ENCODE measurements at regions not wholly inside any gene's neighbourhood (a gene's known extent, or its start where the extent isn't known, plus 50 kb on each side); places are given as distances from the start of the nearest gene placed in this dataset.
A peak's percentile ranks its signal among the peaks of the same experiment; 100 is the strongest.

DNA sequence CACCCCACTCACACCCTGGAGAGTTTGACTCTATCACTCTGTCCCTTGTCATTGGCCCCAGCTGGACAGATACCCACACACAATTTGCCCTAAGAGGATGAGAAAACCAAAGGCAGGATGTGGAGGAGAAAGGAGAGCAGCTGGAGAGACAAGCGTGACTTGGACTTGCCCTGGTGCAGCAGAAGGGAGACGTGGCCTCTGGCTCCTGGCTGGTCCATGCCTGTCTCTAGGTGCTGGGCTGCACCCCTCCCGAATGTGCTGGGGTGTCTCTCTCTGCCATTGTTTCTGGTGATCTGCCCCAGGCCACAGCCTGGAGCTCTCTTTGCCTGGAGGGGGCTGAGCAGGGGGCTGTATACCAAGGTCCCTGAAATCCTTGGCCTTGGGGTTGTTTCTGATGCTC, 88.7 kb upstream of the HDAC4 start:
- POLR2A ChIA-PET: no interaction called here

GRCh38 chr2:239488125-239488524, 87.3 kb upstream of the HDAC4 start:
- ChIA-PET CTCF (no interaction called here), POLR2A (no interaction called here)
- Histone ChIP-seq H3K9me3 (ENCODE audit: control extremely low read depth in 1 of 5, control insufficient read depth in 4 of 5, insufficient read depth in 2 of 5, low read depth in 1 of 5, low read length in 4 of 5) (no peaks in the 10 kb centered on the region), H3K27me3 (replicated peaks in 2 of 5; ENCODE audit: control insufficient read depth in 4 of 5, insufficient read depth in 5 of 5, low read length in 4 of 5) (peaks cover 0 to 10% (median 0%) of the 10 kb centered on the region in 5 experiments), H3K4me1 (ENCODE audit: control extremely low read depth in 1 of 4, control insufficient read depth in 4 of 4, insufficient read depth in 4 of 4, low read length in 3 of 4) (no peaks in the 10 kb centered on the region), H3K36me3 (ENCODE audit: control insufficient read depth in 4 of 4, insufficient read depth in 4 of 4, low read length in 3 of 4) (no peaks in the 10 kb centered on the region), H3K27ac (ENCODE audit: insufficient read depth in 1 of 2, low read depth in 1 of 2, low read length in 2 of 2, poor library complexity in 1 of 2, severe bottlenecking in 2 of 2) (no peak overlapping the region), H3K4me3 (ENCODE audit: control insufficient read depth in 1 of 7, extremely low read depth in 1 of 7, insufficient read depth in 4 of 7, low read depth in 2 of 7, low read length in 6 of 7) (no peak overlapping the region)
- DNase-seq: no peak
- 96% methylated on average over 7 of the region's 8 CpGs for WGBS (ENCODE audit: insufficient coverage)

More for the DNA sequence above, 88.7 kb upstream of the HDAC4 start:
- peaks cover 0 to 6% (median 0%) of the 10 kb centered on the region in 5 experiments for H3K27me3 ChIP-seq (replicated peaks in 2 of 5; ENCODE audit: control insufficient read depth in 4 of 5, insufficient read depth in 5 of 5, low read length in 4 of 5)
- H3K4me1 ChIP-seq (ENCODE audit: control extremely low read depth in 1 of 4, control insufficient read depth in 4 of 4, insufficient read depth in 4 of 4, low read length in 3 of 4): peaks cover 0 to 3% (median 0%) of the 10 kb centered on the region in 4 experiments
- H3K9me3 ChIP-seq (ENCODE audit: control extremely low read depth in 1 of 5, control insufficient read depth in 4 of 5, insufficient read depth in 2 of 5, low read depth in 1 of 5, low read length in 4 of 5): no peaks in the 10 kb centered on the region
- no peak overlapping the region for H3K4me3 ChIP-seq (ENCODE audit: control insufficient read depth in 1 of 7, extremely low read depth in 1 of 7, insufficient read depth in 4 of 7, low read depth in 2 of 7, low read length in 6 of 7)
- no peak for DNase-seq
- 100% methylated on average over 2 of the region's 3 CpGs for WGBS (ENCODE audit: insufficient coverage)
- no peak overlapping the region for H3K27ac ChIP-seq (ENCODE audit: insufficient read depth in 1 of 2, low read depth in 1 of 2, low read length in 2 of 2, poor library complexity in 1 of 2, severe bottlenecking in 2 of 2)
- no peaks in the 10 kb centered on the region for H3K36me3 ChIP-seq (ENCODE audit: control insufficient read depth in 4 of 4, insufficient read depth in 4 of 4, low read length in 3 of 4)
- CTCF ChIA-PET: no interaction called here

DNA sequence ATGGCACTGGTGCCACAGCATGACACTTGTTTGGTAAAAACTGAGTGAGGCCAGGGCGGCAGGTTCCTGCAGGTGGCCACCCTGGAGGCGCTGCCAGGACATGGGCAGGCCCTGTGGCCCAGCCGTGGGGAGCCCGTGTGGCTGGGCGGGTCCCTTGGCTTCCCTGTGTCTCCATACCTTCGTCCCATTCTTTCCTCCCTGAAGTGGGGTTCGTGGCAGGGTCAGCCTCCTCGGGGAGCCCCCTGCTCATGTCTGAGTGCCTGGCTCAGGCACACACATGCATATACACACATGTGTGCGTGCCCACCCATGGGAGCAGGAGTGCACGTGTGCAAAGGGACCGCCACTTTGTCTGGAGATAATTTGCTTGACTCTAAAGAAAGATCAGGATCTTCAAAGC, 86.5 kb upstream of the HDAC4 start:
- ChIA-PET POLR2A (no interaction called here), CTCF (no interaction called here)
- no peak overlapping the region for H3K27ac ChIP-seq (ENCODE audit: insufficient read depth in 1 of 2, low read depth in 1 of 2, low read length in 2 of 2, poor library complexity in 1 of 2, severe bottlenecking in 2 of 2)
- H3K36me3 ChIP-seq (ENCODE audit: control insufficient read depth in 4 of 4, insufficient read depth in 4 of 4, low read length in 3 of 4): no peaks in the 10 kb centered on the region
- H3K9me3 ChIP-seq (ENCODE audit: control extremely low read depth in 1 of 5, control insufficient read depth in 4 of 5, insufficient read depth in 2 of 5, low read depth in 1 of 5, low read length in 4 of 5): no peaks in the 10 kb centered on the region
- no peak overlapping the region for H3K4me3 ChIP-seq (ENCODE audit: control insufficient read depth in 1 of 7, extremely low read depth in 1 of 7, insufficient read depth in 4 of 7, low read depth in 2 of 7, low read length in 6 of 7)
- H3K4me1 ChIP-seq (ENCODE audit: control extremely low read depth in 1 of 4, control insufficient read depth in 4 of 4, insufficient read depth in 4 of 4, low read length in 3 of 4): no peaks in the 10 kb centered on the region
- no peak for DNase-seq
- peaks cover 0 to 11% (median 2%) of the 10 kb centered on the region in 5 experiments for H3K27me3 ChIP-seq (replicated peaks in 2 of 5; ENCODE audit: control insufficient read depth in 4 of 5, insufficient read depth in 5 of 5, low read length in 4 of 5)
- 89% methylated on average over 10 of the region's 11 CpGs for WGBS (ENCODE audit: insufficient coverage)

DNA sequence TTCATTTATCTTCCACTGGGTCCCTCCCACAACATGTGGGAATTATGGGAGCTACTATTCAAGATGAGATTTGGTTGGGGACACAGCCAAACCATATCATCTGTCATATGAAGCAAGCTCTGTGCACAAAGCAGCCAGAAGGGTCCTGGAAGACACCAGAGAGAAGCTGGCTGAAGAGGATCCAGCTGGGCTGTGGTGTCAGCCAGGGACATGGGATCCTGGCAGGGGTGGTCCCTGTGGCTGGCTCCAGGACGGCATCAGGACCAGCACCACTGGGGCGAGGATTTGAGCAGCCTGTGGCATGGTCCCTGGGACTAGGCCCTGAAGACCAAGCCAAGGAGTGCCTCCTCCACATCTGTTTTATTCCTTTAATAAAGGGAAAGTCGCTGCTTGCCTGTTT, 84.8 kb upstream of the HDAC4 start:
- ChIA-PET POLR2A (no interaction called here), CTCF (no interaction called here)
- DNase-seq: no peak
- no peak overlapping the region for H3K4me3 ChIP-seq (ENCODE audit: control insufficient read depth in 1 of 7, extremely low read depth in 1 of 7, insufficient read depth in 4 of 7, low read depth in 2 of 7, low read length in 6 of 7)
- peaks cover 0 to 12% (median 2%) of the 10 kb centered on the region in 5 experiments for H3K27me3 ChIP-seq (replicated peaks in 2 of 5; ENCODE audit: control insufficient read depth in 4 of 5, insufficient read depth in 5 of 5, low read length in 4 of 5)
- H3K36me3 ChIP-seq (ENCODE audit: control insufficient read depth in 4 of 4, insufficient read depth in 4 of 4, low read length in 3 of 4): no peaks in the 10 kb centered on the region
- no peaks in the 10 kb centered on the region for H3K4me1 ChIP-seq (ENCODE audit: control extremely low read depth in 1 of 4, control insufficient read depth in 4 of 4, insufficient read depth in 4 of 4, low read length in 3 of 4)
- no peak overlapping the region for H3K27ac ChIP-seq (ENCODE audit: insufficient read depth in 1 of 2, low read depth in 1 of 2, low read length in 2 of 2, poor library complexity in 1 of 2, severe bottlenecking in 2 of 2)
- 96% methylated on average over 2 of the region's 3 CpGs for WGBS (ENCODE audit: insufficient coverage)
- H3K9me3 ChIP-seq (ENCODE audit: control extremely low read depth in 1 of 5, control insufficient read depth in 4 of 5, insufficient read depth in 2 of 5, low read depth in 1 of 5, low read length in 4 of 5): no peaks in the 10 kb centered on the region

- CTCF ChIA-PET: no interaction called here
Observed at GRCh38 chr2:239484571-239485355, 83.9 kb upstream of the HDAC4 start.

GRCh38 chr2:239482778-239483712, 82.2 kb upstream of the HDAC4 start:
- H3K4me1 ChIP-seq (ENCODE audit: control extremely low read depth in 1 of 4, control insufficient read depth in 4 of 4, insufficient read depth in 4 of 4, low read length in 3 of 4): no peaks in the 10 kb centered on the region
- H3K36me3 ChIP-seq (ENCODE audit: control insufficient read depth in 4 of 4, insufficient read depth in 4 of 4, low read length in 3 of 4): no peaks in the 10 kb centered on the region
- H3K4me3 ChIP-seq (ENCODE audit: control insufficient read depth in 1 of 7, extremely low read depth in 1 of 7, insufficient read depth in 4 of 7, low read depth in 2 of 7, low read length in 6 of 7): no peak overlapping the region
- H3K27me3 ChIP-seq (replicated peaks in 2 of 5; ENCODE audit: control insufficient read depth in 4 of 5, insufficient read depth in 5 of 5, low read length in 4 of 5): peaks cover 0 to 12% (median 2%) of the 10 kb centered on the region in 5 experiments
- ChIA-PET POLR2A (no interaction called here), CTCF (no interaction called here)
- no peak overlapping the region for H3K27ac ChIP-seq (ENCODE audit: insufficient read depth in 1 of 2, low read depth in 1 of 2, low read length in 2 of 2, poor library complexity in 1 of 2, severe bottlenecking in 2 of 2)
- H3K9me3 ChIP-seq (ENCODE audit: control extremely low read depth in 1 of 5, control insufficient read depth in 4 of 5, insufficient read depth in 2 of 5, low read depth in 1 of 5, low read length in 4 of 5): no peaks in the 10 kb centered on the region
- DNase-seq: peak in 1 of 3 donors; percentile 4
- 92% methylated on average over 37 of the region's 38 CpGs for whole genome bisulfite sequencing (ENCODE audit: insufficient coverage)

More at GRCh38 chr2:239484571-239485355, 83.9 kb upstream of the HDAC4 start:
- no peaks in the 10 kb centered on the region for H3K36me3 ChIP-seq (ENCODE audit: control insufficient read depth in 4 of 4, insufficient read depth in 4 of 4, low read length in 3 of 4)
- H3K9me3 ChIP-seq (ENCODE audit: control extremely low read depth in 1 of 5, control insufficient read depth in 4 of 5, insufficient read depth in 2 of 5, low read depth in 1 of 5, low read length in 4 of 5): no peaks in the 10 kb centered on the region
- no peak overlapping the region for H3K4me3 ChIP-seq (ENCODE audit: control insufficient read depth in 1 of 7, extremely low read depth in 1 of 7, insufficient read depth in 4 of 7, low read depth in 2 of 7, low read length in 6 of 7)
- 94% methylated on average over 15 of the region's 22 CpGs for WGBS (ENCODE audit: insufficient coverage)
- no peaks in the 10 kb centered on the region for H3K4me1 ChIP-seq (ENCODE audit: control extremely low read depth in 1 of 4, control insufficient read depth in 4 of 4, insufficient read depth in 4 of 4, low read length in 3 of 4)
- POLR2A ChIA-PET: no interaction called here
- no peak for DNase-seq
- H3K27me3 ChIP-seq (replicated peaks in 2 of 5; ENCODE audit: control insufficient read depth in 4 of 5, insufficient read depth in 5 of 5, low read length in 4 of 5): peaks cover 0 to 12% (median 2%) of the 10 kb centered on the region in 5 experiments
- H3K27ac ChIP-seq (ENCODE audit: insufficient read depth in 1 of 2, low read depth in 1 of 2, low read length in 2 of 2, poor library complexity in 1 of 2, severe bottlenecking in 2 of 2): no peak overlapping the region

GRCh38 chr2:239479471-239479870, 78.7 kb upstream of the HDAC4 start:
- CTCF ChIA-PET: no interaction called here
- H3K27ac ChIP-seq (ENCODE audit: insufficient read depth in 1 of 2, low read depth in 1 of 2, low read length in 2 of 2, poor library complexity in 1 of 2, severe bottlenecking in 2 of 2): no peak overlapping the region
- H3K4me1 ChIP-seq (ENCODE audit: control extremely low read depth in 1 of 4, control insufficient read depth in 4 of 4, insufficient read depth in 4 of 4, low read length in 3 of 4): no peaks in the 10 kb centered on the region
- no peak for DNase-seq
- H3K4me3 ChIP-seq (ENCODE audit: control insufficient read depth in 1 of 7, extremely low read depth in 1 of 7, insufficient read depth in 4 of 7, low read depth in 2 of 7, low read length in 6 of 7): no peak overlapping the region
- no peaks in the 10 kb centered on the region for H3K36me3 ChIP-seq (ENCODE audit: control insufficient read depth in 4 of 4, insufficient read depth in 4 of 4, low read length in 3 of 4)
- POLR2A ChIA-PET: no interaction called here
- H3K9me3 ChIP-seq (ENCODE audit: control extremely low read depth in 1 of 5, control insufficient read depth in 4 of 5, insufficient read depth in 2 of 5, low read depth in 1 of 5, low read length in 4 of 5): no peaks in the 10 kb centered on the region
- WGBS (ENCODE audit: insufficient coverage): 91% methylated on average over 4 of the region's 5 CpGs
- peaks cover 0 to 8% (median 2%) of the 10 kb centered on the region in 5 experiments for H3K27me3 ChIP-seq (replicated peaks in 2 of 5; ENCODE audit: control insufficient read depth in 4 of 5, insufficient read depth in 5 of 5, low read length in 4 of 5)
